CD4-positive, alpha-beta T cell treated with Interleukin-17A for 1 hour (primary cell): ENCODE measurements at regions not wholly inside any gene's neighbourhood (a gene's known extent, or its start where the extent isn't known, plus 50 kb on each side); places are given as distances from the start of the nearest gene placed in this dataset.

ENCODE experiments used
- DNase-seq: peaks from one replicate; pipeline ENCODE4 v3.0.0-alpha.2; 2020

- no peak for DNase-seq
Measured at GRCh38 chr6:145370559-145370958, 364.8 kb downstream of the EPM2A start.

GRCh38 chr6:145372671-145373151 lies 362.6 kb downstream of the EPM2A start:
- DNase-seq, result peak; percentile 70

- no peak for DNase-seq
Measured at GRCh38 chr6:145373826-145374225, 361.5 kb downstream of the EPM2A start.

GRCh38 chr6:145374570-145374969 lies 360.8 kb downstream of the EPM2A start:
- DNase-seq, result no peak

- DNase-seq, result no peak
Measured at GRCh38 chr6:145375502-145375901, 359.8 kb downstream of the EPM2A start.

- DNase-seq, result no peak
Measured at GRCh38 chr6:145380186-145380585, 355.1 kb downstream of the EPM2A start.

- DNase-seq, result no peak
Measured at GRCh38 chr6:145381941-145382340, 353.4 kb downstream of the EPM2A start.

GRCh38 chr6:145383428-145383827 lies 351.9 kb downstream of the EPM2A start:
- DNase-seq, result no peak

GRCh38 chr6:145384503-145384902 lies 350.8 kb downstream of the EPM2A start:
- DNase-seq, result no peak

GRCh38 chr6:145396499-145396898 lies 338.8 kb downstream of the EPM2A start:
- DNase-seq, result no peak

- no peak for DNase-seq
Measured at GRCh38 chr6:145400508-145400907, 334.8 kb downstream of the EPM2A start.

GRCh38 chr6:145405006-145405551 lies 330.2 kb downstream of the EPM2A start:
- DNase-seq, result no peak

- DNase-seq, result no peak
Measured at GRCh38 chr6:145406783-145407182, 328.5 kb downstream of the EPM2A start.

GRCh38 chr6:145415616-145416015 lies 319.7 kb downstream of the EPM2A start:
- no peak for DNase-seq

- no peak for DNase-seq
Measured at GRCh38 chr6:145420599-145420998, 314.7 kb downstream of the EPM2A start.

- DNase-seq, result no peak
Measured at GRCh38 chr6:145423936-145424335, 311.4 kb downstream of the EPM2A start.

GRCh38 chr6:145427232-145427631 lies 308.1 kb downstream of the EPM2A start:
- no peak for DNase-seq

GRCh38 chr6:145428706-145429105 lies 306.6 kb downstream of the EPM2A start:
- no peak for DNase-seq

- DNase-seq, result no peak
Measured at GRCh38 chr6:145442110-145442509, 293.2 kb downstream of the EPM2A start.

- DNase-seq, result no peak
Measured at GRCh38 chr6:145445674-145446073, 289.6 kb downstream of the EPM2A start.

- no peak for DNase-seq
Measured at GRCh38 chr6:145451029-145451428, 284.3 kb downstream of the EPM2A start.

GRCh38 chr6:145453376-145453775 lies 281.9 kb downstream of the EPM2A start:
- no peak for DNase-seq

GRCh38 chr6:145454006-145454405 lies 281.3 kb downstream of the EPM2A start:
- DNase-seq, result no peak

- no peak for DNase-seq
Measured at GRCh38 chr6:145457556-145457955, 277.8 kb downstream of the EPM2A start.

- DNase-seq, result no peak
Measured at GRCh38 chr6:145468534-145468933, 266.8 kb downstream of the EPM2A start.

GRCh38 chr6:145469021-145469420 lies 266.3 kb downstream of the EPM2A start:
- no peak for DNase-seq
